ENCODE measurements at regions not wholly inside any gene's neighbourhood (a gene's known extent, or its start where the extent isn't known, plus 50 kb on each side); places are given as distances from the start of the nearest gene placed in this dataset.

- DNase-seq (ENCODE audit: low read depth), result no peak
Observed at GRCh38 chr10:123494301-123494808, 171.8 kb upstream of the GPR26 start.

- no peak for DNase-seq (ENCODE audit: low read depth)
Observed at GRCh38 chr10:123496375-123496774, 169.8 kb upstream of the GPR26 start.

GRCh38 chr10:123496996-123497660, 169.0 kb upstream of the GPR26 start:
- no peak for DNase-seq (ENCODE audit: low read depth)

GRCh38 chr10:123500110-123500509, 166.0 kb upstream of the GPR26 start:
- DNase-seq (ENCODE audit: low read depth), result no peak

- no peak for DNase-seq (ENCODE audit: low read depth)
Observed at GRCh38 chr10:123501148-123501547, 165.0 kb upstream of the GPR26 start.

- DNase-seq (ENCODE audit: low read depth), result no peak
Observed at GRCh38 chr10:123502983-123503382, 163.2 kb upstream of the GPR26 start.

GRCh38 chr10:123506455-123506854, 159.7 kb upstream of the GPR26 start:
- no peak for DNase-seq (ENCODE audit: low read depth)

- DNase-seq (ENCODE audit: low read depth), result no peak
Observed at GRCh38 chr10:123507298-123507697, 158.9 kb upstream of the GPR26 start.

- no peak for DNase-seq (ENCODE audit: low read depth)
Observed at GRCh38 chr10:123509338-123509737, 156.8 kb upstream of the GPR26 start.

GRCh38 chr10:123512901-123513775, 153.0 kb upstream of the GPR26 start:
- no peak for DNase-seq (ENCODE audit: low read depth)

- no peak for DNase-seq (ENCODE audit: low read depth)
Observed at GRCh38 chr10:123513870-123514269, 152.3 kb upstream of the GPR26 start.

- no peak for DNase-seq (ENCODE audit: low read depth)
Observed at GRCh38 chr10:123514996-123515395, 151.2 kb upstream of the GPR26 start.

GRCh38 chr10:123515661-123516060, 150.5 kb upstream of the GPR26 start:
- DNase-seq (ENCODE audit: low read depth), result no peak

GRCh38 chr10:123516291-123516690, 149.9 kb upstream of the GPR26 start:
- DNase-seq (ENCODE audit: low read depth), result no peak

GRCh38 chr10:123517426-123517825, 148.7 kb upstream of the GPR26 start:
- no peak for DNase-seq (ENCODE audit: low read depth)

GRCh38 chr10:123517901-123518300, 148.3 kb upstream of the GPR26 start:
- no peak for DNase-seq (ENCODE audit: low read depth)

GRCh38 chr10:123518765-123519164, 147.4 kb upstream of the GPR26 start:
- no peak for DNase-seq (ENCODE audit: low read depth)

- DNase-seq (ENCODE audit: low read depth), result no peak
Observed at GRCh38 chr10:123519861-123520260, 146.3 kb upstream of the GPR26 start.

- no peak for DNase-seq (ENCODE audit: low read depth)
Observed at GRCh38 chr10:123521076-123521475, 145.1 kb upstream of the GPR26 start.

GRCh38 chr10:123521556-123521955, 144.6 kb upstream of the GPR26 start:
- no peak for DNase-seq (ENCODE audit: low read depth)

GRCh38 chr10:123522702-123523312, 143.3 kb upstream of the GPR26 start:
- no peak for DNase-seq (ENCODE audit: low read depth)

- no peak for DNase-seq (ENCODE audit: low read depth)
Observed at GRCh38 chr10:123523833-123524232, 142.3 kb upstream of the GPR26 start.

Data from ELR (cell line).